ENCODE measurements at regions not wholly inside any gene's neighbourhood (a gene's known extent, or its start where the extent isn't known, plus 50 kb on each side); places are given as distances from the start of the nearest gene placed in this dataset.

DNA sequence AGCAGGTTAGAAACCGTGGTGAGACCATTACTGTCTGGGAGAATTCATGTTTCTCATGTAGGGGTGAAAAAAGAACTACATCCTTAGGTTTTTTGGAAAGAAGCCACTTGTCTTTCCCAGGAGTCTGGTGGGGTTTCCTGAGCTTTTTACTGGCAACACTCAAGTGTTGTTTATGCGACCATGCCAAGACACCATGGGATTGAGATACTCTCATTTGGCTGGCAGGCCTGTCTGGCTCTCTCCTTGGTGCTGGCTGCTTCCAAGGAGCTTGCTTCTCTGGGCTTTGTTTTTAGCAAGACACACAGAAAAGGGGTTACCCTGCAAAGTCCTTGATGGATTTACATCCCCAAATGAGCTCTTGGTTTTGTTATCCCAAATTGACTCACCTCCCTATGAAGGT, 80.9 kb upstream of the ISL1 start:
- TF ChIP-seq, protein P1, sequence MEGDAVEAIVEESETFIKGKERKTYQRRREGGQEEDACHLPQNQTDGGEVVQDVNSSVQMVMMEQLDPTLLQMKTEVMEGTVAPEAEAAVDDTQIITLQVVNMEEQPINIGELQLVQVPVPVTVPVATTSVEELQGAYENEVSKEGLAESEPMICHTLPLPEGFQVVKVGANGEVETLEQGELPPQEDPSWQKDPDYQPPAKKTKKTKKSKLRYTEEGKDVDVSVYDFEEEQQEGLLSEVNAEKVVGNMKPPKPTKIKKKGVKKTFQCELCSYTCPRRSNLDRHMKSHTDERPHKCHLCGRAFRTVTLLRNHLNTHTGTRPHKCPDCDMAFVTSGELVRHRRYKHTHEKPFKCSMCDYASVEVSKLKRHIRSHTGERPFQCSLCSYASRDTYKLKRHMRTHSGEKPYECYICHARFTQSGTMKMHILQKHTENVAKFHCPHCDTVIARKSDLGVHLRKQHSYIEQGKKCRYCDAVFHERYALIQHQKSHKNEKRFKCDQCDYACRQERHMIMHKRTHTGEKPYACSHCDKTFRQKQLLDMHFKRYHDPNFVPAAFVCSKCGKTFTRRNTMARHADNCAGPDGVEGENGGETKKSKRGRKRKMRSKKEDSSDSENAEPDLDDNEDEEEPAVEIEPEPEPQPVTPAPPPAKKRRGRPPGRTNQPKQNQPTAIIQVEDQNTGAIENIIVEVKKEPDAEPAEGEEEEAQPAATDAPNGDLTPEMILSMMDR (IDR thresholded peaks at IDR 0.05) = no peak
- TF ChIP-seq POLR2A (IDR thresholded peaks at IDR 0.05) (no peak), EP300 (IDR thresholded peaks at IDR 0.05) (no peak)

Data from ovary (tissue), 3 donors.